Smooth muscle cell (in vitro differentiated cells): ENCODE measurements at regions not wholly inside any gene's neighbourhood (a gene's known extent, or its start where the extent isn't known, plus 50 kb on each side); places are given as distances from the start of the nearest gene placed in this dataset.

Experiments used
- DNase-seq: peaks from one replicate; lab custom pipeline; 2025; ENCODE audit not compliant: unreplicated experiment; lab: John Stamatoyannopoulos, UW
- H2AFZ ChIP-seq: fragments of 200-600 bp; sonication (generic); 2 replicates; pipeline ENCODE4 v1.6.0; 2016; ENCODE audit warnings: antibody characterized with exemption, low read depth, mild to moderate bottlenecking
- H3F3A ChIP-seq: fragments of 200-600 bp; sonication (generic); 2 replicates; pipeline ENCODE4 v1.6.0; 2017; ENCODE audit warnings: antibody characterized with exemption, low read depth
- H3K27ac ChIP-seq: fragments of 200-600 bp; sonication (generic); 2 replicates; pipeline ENCODE4 v1.5.1; 2016; ENCODE audit warnings: low read depth, mild to moderate bottlenecking
- H3K27me3 ChIP-seq: fragments of 200-600 bp; sonication (generic); 2 replicates; pipeline ENCODE4 v1.6.1; 2016; ENCODE audit warnings: low read depth, mild to moderate bottlenecking
- H3K36me3 ChIP-seq: fragments of 200-600 bp; sonication (generic); 2 replicates; pipeline ENCODE4 v1.5.1; 2016; ENCODE audit warnings: low read depth
- H3K4me1 ChIP-seq: fragments of 200-600 bp; sonication (generic); 2 replicates; pipeline ENCODE4 v1.5.1; 2016; ENCODE audit warnings: low read depth
- H3K4me2 ChIP-seq: fragments of 200-600 bp; sonication (generic); 2 replicates; pipeline ENCODE4 v1.6.0; 2016; ENCODE audit warnings: mild to moderate bottlenecking
- H3K4me3 ChIP-seq: fragments of 200-600 bp; sonication (generic); 2 replicates; pipeline ENCODE4 v1.5.1; 2016; ENCODE audit warnings: mild to moderate bottlenecking
- H3K79me2 ChIP-seq: fragments of 200-600 bp; sonication (generic); 2 replicates; pipeline ENCODE4 v1.6.0; 2016; ENCODE audit warnings: low read depth, mild to moderate bottlenecking
- H3K9ac ChIP-seq: fragments of 200-600 bp; sonication (generic); 2 replicates; pipeline ENCODE4 v1.6.0; 2016; ENCODE audit warnings: low read depth
- H3K9me3 ChIP-seq: fragments of 200-600 bp; sonication (generic); replicated peaks from 2 replicates; pipeline ENCODE4 v1.5.1; 2016; ENCODE audit warnings: low read depth
- H4K20me1 ChIP-seq: fragments of 200-600 bp; sonication (generic); 2 replicates; pipeline ENCODE4 v1.6.0; 2016; ENCODE audit warnings: low read depth
- CTCF ChIP-seq: fragments of 200-600 bp; sonication (generic); IDR thresholded peaks from 2 replicates; pipeline ENCODE4 v1.5.1; 2017; ENCODE audit warnings: borderline replicate concordance, mild to moderate bottlenecking, antibody characterized with exemption; ENCODE audit not compliant: insufficient read depth, poor library complexity, severe bottlenecking
- WGBS: methylation state at CpG from one replicate; pipeline ENCODE4 v1.1.7; 2016; ENCODE audit warnings: low lambda C conversion rate; 5-methylcytosine and 5-hydroxymethylcytosine counted together

- no peaks in the 10 kb centered on the region for H3K79me2 ChIP-seq
Measured at GRCh38 chr3:117744935-117745334, 1035.4 kb downstream of the TUSC7 start.

GRCh38 chr3:117745516-117745915 is 1035.9 kb downstream of the TUSC7 start:
- Histone ChIP-seq H3K4me1 (no peaks in the 10 kb centered on the region), H3K9me3 (no peaks in the 10 kb centered on the region), H3K9ac (no peak overlapping the region), H3K36me3 (no peaks in the 10 kb centered on the region), H3K4me3 (no peak overlapping the region), H3K4me2 (no peak overlapping the region), H3F3A (no peaks in the 10 kb centered on the region), H4K20me1 (no peaks in the 10 kb centered on the region), H3K27me3 (no peaks in the 10 kb centered on the region), H2AFZ (no peak overlapping the region), H3K79me2 (no peaks in the 10 kb centered on the region), H3K27ac (no peak overlapping the region)
- WGBS = 80% methylated on average over 6 of the region's 6 CpGs
- no peak for DNase-seq
- TF ChIP-seq CTCF = no peak

More at GRCh38 chr3:117744935-117745334, 1035.4 kb downstream of the TUSC7 start:
- Histone ChIP-seq H3K36me3 (no peaks in the 10 kb centered on the region), H3K9ac (no peak overlapping the region), H3K9me3 (no peaks in the 10 kb centered on the region), H3K4me3 (no peak overlapping the region), H4K20me1 (no peaks in the 10 kb centered on the region), H2AFZ (no peak overlapping the region), H3K4me2 (no peak overlapping the region), H3K27ac (no peak overlapping the region), H3K27me3 (no peaks in the 10 kb centered on the region), H3F3A (no peaks in the 10 kb centered on the region), H3K4me1 (no peaks in the 10 kb centered on the region)
- TF ChIP-seq CTCF = no peak
- WGBS = 64% methylated on average over 1 of the region's 1 CpG
- no peak for DNase-seq

GRCh38 chr3:117746066-117746465 is 1036.5 kb downstream of the TUSC7 start:
- Histone ChIP-seq H3F3A (no peaks in the 10 kb centered on the region), H3K9me3 (no peaks in the 10 kb centered on the region), H3K79me2 (no peaks in the 10 kb centered on the region), H3K27ac (no peak overlapping the region), H3K27me3 (no peaks in the 10 kb centered on the region), H3K36me3 (no peaks in the 10 kb centered on the region), H2AFZ (no peak overlapping the region), H3K4me3 (no peak overlapping the region), H3K9ac (no peak overlapping the region), H4K20me1 (no peaks in the 10 kb centered on the region), H3K4me1 (peaks cover 3% of the 10 kb centered on the region), H3K4me2 (no peak overlapping the region)
- 79% methylated on average over 3 of the region's 3 CpGs for WGBS
- TF ChIP-seq CTCF = no peak
- DNase-seq = no peak

- no peaks in the 10 kb centered on the region for H3F3A ChIP-seq
- H3K36me3 ChIP-seq = no peaks in the 10 kb centered on the region
- no peaks in the 10 kb centered on the region for H3K79me2 ChIP-seq
- H4K20me1 ChIP-seq = no peaks in the 10 kb centered on the region
- TF ChIP-seq CTCF = no peak
- peaks cover 22% of the 10 kb centered on the region for H3K4me1 ChIP-seq
- no peak overlapping the region for H3K27ac ChIP-seq
- no peaks in the 10 kb centered on the region for H3K27me3 ChIP-seq
- no peak overlapping the region for H2AFZ ChIP-seq
- no peak overlapping the region for H3K9ac ChIP-seq
- WGBS = 66% methylated on average over 1 of the region's 1 CpG
- H3K9me3 ChIP-seq = no peaks in the 10 kb centered on the region
- H3K4me3 ChIP-seq = no peak overlapping the region
- no peak overlapping the region for H3K4me2 ChIP-seq
- DNase-seq = no peak
Measured at GRCh38 chr3:117748131-117748530, 1038.6 kb downstream of the TUSC7 start.
